Hypothalamus (tissue), 51 donors: ENCODE measurements at regions not wholly inside any gene's neighbourhood (a gene's known extent, or its start where the extent isn't known, plus 50 kb on each side); places are given as distances from the start of the nearest gene placed in this dataset.

Experiments used
- DNase-seq, 51 donors: peaks; one replicate each; lab custom pipeline; 2025; lab: John Stamatoyannopoulos, UW

- DNase-seq: no peak
Observed at GRCh38 chr7:11290863-11291262, 317.2 kb downstream of the PHF14 start.

GRCh38 chr7:11294218-11294617, 320.5 kb downstream of the PHF14 start:
- DNase-seq: no peak

GRCh38 chr7:11294965-11295364, 321.3 kb downstream of the PHF14 start:
- DNase-seq: no peak

- no peak for DNase-seq
Observed at GRCh38 chr7:11297126-11297625, 323.5 kb downstream of the PHF14 start.

- DNase-seq: no peak
Observed at GRCh38 chr7:11297764-11298163, 324.1 kb downstream of the PHF14 start.

GRCh38 chr7:11298220-11298619, 324.5 kb downstream of the PHF14 start:
- DNase-seq: no peak

GRCh38 chr7:11300241-11300640, 326.6 kb downstream of the PHF14 start:
- no peak for DNase-seq

GRCh38 chr7:11302121-11302520, 328.4 kb downstream of the PHF14 start:
- no peak for DNase-seq

- DNase-seq: no peak
Observed at GRCh38 chr7:11313801-11314200, 340.1 kb downstream of the PHF14 start.

GRCh38 chr7:11315666-11316258, 342.1 kb downstream of the PHF14 start:
- DNase-seq: no peak

- no peak for DNase-seq
Observed at GRCh38 chr7:11317766-11318165, 344.1 kb downstream of the PHF14 start.

- no peak for DNase-seq
Observed at GRCh38 chr7:11319491-11320274, 346.0 kb downstream of the PHF14 start.
